Stimulated activated CD4-positive, alpha-beta T cell treated with anti-CD3 and anti-CD28 coated beads, Interleukin-15, amount 100 ng/mL, for 24 hours (primary cell): ENCODE measurements at regions not wholly inside any gene's neighbourhood (a gene's known extent, or its start where the extent isn't known, plus 50 kb on each side); places are given as distances from the start of the nearest gene placed in this dataset.

Experiments used
- DNase-seq: peaks from one replicate; pipeline ENCODE4 v3.0.0-alpha.2; 2020

DNA sequence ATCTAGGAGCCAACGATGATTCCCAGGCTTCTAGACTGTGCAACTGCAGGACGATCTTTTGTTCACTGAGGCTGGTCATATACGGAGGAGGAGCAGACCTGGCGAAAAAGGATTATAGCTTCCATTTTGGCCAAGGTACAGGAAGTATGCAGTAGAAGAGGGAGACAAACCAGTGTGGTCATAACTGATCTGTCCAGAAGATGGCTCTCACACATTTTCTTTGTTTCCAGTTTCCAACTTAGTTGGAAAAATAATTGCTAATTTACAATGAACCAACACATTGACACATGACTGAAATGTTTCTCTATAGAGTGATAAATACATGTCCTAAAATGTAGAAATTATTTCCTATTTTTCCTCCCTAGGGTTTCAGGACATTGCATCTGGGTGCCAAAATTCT is 364.1 kb upstream of the BTBD3 start:
- DNase-seq = no peak

DNA sequence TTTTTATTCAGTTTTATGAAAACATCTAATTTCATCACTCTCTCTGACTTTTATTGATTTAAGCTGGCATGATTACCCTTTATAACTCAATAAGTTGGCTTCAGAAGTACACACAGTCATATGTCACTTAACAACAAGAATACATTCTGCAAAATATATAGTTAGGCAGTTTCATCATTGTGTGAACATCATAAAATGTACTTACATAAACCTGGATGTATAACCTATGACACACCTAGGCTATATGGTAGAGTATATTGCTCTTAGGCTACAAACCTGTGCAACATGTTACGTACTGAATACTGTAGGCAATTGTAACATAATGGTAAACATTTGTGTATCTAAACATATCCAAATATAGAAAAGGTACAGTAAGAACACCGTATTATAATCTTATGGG is 362.2 kb upstream of the BTBD3 start:
- no peak for DNase-seq

DNA sequence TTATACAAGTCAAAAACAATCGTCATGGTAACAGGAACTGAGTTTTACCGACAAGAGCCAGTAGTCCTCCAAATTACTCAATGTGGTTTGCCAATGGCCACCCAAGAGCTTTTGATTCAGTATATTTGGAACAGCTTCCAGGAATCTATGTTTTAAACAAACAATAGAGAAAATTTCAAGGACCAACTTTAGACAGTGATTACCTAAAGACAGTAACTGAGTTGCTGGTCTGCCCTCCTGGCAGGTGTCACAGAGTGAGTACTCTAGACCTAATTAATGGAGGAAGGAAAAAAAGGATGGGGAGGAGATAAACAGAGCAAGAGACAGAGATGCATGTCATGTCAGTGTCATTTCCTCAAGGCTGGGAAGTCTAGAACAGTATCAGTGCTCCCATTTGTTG is 361.3 kb upstream of the BTBD3 start:
- no peak for DNase-seq

DNA sequence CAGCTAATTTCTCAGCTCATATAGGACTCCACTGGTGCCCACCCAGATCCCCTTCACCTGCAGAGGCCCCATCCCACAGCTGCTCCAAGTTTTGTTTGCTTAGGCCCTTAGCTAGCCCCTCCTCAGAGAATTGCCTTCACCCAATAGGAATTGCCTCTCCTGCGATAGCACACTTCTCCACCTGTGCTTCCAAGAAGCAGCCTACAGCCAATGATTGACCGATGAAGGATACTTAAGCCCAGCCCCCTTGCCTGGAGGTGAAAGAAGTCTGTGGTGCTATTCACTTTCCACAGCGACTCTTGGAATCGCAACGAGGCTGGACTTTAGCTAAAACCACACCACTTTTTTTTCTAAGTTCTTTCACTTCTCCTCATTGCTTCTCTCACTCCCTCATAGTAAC is 353.2 kb upstream of the BTBD3 start:
- no peak for DNase-seq

DNA sequence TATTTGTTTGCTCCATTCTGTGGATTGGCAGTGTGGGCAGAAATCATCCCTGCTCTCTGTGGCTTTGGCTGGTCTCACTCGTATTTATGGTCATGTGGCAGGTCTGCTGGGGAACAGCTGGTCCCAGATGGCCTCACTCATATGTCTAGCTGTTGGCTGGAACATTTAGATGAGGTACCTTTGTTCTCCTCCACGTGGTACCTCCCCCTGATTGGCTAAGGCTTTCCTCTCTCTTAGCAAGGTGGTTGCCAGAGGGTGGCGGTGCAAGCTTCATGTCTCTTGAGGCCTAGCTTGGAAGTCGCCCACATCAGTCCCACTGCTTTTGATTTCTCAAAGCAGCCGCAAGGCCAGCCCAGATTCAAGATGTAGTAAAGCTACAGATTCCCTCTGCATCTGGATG is 348.5 kb upstream of the BTBD3 start:
- no peak for DNase-seq

DNA sequence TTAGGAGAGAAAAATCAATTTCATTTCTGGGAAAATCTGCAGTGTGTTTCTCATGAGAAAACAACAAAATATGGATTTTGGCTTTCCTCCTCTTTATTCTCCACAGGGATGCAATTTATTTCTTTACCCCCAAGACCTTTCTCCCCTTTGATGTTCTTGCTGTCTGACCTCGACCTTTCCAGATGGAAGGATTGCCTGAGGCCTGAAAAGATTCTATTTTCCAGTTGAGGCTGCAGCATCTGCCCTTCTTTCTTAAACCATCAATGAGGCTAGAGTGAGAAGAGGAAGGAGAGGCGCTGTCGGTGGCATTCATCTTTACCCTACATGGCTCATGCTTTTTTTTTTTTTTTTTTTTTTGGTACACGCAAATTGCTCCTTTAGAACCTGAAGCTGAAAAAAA is 344.2 kb upstream of the BTBD3 start:
- no peak for DNase-seq

DNA sequence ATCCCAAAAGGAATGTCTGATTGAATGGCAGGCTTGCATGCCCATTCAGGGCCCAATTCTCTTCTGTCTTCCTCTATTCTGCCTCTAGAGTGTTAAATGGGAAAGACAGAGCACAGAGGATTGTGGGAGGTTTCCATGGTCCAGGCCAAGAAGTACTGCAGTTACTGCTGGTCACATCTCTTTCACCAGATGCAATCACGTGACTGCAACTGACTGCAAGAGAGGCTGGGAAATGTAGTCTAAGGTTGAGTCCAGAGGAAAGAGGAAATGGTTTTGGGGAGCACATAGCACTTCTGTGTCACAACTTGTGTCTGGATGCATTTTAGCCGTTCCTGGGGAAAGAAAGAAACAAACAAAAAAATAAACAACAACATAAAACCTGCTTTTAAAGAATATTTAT is 336.4 kb upstream of the BTBD3 start:
- no peak for DNase-seq

DNA sequence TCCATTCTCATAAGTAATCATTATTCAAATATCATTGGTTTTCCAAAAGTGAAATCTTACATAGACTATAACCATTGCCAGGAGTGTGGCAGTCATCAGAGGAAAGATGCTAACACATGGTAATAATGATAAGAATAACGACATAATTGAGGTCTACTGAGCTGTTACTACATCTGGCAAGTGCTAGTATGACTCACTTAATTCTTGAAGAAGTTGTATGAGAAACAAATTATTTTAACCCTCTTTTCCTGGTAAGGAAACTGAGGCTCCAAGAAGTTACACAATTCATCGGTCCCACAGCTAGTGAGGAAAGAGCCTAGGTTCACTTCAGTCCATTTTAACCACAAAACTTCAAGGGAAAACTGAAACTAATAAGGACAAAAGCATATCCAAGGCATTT is 335.6 kb upstream of the BTBD3 start:
- no peak for DNase-seq

DNA sequence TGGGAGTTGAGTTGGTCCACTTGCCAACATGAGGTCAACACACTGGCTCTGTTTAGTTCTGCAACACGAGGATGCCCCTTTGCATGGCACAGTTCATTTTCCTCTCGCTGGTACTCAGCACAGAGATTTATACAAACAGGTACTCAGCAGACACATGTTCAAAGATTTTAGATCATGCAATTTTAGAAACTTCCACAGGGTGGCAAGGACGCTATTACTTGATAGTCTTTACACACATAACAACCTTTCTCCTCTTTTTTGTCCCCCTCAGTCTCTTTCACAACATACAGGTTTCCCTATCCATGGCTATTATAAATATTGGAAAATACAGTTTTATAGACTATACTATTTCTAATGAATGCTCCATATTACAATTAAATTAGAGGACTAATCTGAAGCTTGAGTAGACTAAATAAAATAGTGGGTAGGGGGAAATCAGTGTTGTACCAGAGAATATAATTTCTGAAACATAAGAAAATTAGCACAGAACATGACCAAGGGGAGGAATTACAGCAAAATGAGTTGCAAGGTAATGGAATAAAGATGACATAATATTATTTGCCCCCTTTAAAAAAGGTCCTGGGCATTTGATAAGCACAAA is 331.8 kb upstream of the BTBD3 start:
- no peak for DNase-seq

DNA sequence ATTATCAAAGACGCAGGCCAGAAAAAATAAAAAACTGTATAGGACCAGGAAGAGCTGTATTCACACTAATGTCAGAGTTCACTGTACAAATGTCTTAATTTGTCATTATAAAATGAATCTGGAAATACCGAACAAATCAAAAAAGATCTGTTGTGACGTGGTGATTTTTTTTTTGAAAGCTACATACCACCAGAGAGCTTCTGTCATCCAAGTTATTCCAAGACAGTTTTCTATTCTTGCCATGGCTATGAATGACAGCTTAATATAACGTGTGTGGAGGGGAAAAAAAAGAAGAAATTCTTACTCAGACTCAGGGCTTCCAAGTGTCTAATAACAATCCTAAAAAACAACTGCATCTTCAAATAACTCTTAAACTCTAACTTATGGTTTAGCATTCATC is 328.8 kb upstream of the BTBD3 start:
- no peak for DNase-seq

DNA sequence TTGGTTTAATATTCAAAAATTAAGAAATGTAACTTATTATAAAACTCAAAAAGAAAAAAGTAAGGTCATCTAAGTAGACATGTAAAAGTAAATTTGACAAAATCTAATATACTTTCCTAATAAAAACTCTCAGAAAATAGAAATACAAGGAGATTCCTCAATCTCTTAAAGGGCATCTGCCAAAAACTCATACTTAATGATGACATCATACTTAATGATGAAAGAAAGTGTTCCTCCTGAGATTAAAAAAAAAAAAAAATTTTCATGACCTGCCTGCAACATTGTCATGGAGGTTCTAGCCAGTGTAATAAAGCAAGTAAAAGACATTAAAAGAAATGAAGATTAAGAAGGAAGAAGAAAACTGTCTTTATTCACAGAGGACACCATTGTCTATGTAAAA is 325.7 kb upstream of the BTBD3 start:
- no peak for DNase-seq

DNA sequence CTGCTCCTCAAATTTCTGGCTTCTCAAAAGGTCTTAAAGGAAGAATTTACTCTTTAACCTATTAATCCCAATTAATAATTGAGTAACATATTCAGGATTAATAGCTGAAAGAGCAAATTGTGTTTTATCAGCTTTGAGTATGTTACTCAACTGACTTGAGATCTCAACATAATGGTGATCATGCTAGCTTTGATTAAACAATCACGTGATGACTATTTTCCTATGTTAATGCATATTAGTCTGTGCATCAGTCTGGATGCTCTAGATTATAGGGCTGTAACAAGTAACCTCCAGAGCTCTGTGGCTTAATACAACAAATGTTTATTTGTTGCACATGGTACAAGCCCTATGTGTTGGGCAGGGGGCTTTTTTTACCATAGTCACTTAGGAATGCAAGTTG is 313.4 kb upstream of the BTBD3 start:
- DNase-seq = no peak

DNA sequence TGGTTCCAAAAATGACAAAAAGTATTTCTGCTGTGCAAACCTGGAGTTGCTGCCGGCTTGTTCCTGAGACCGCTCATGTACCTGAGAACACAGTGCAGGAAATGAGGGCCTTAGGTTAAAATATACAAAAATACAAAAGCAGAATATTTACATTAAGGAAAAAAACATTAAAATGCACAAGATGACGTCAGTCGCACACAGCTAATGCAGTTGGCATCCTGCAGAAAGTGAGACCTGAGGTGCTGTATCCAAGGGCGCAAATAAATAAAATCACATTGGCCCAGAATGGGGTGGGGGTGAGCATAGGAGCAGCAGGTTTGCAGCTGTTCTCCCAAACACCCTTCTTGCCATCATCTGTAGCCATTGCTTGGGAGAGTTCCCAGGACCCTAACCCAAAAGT is 310.6 kb upstream of the BTBD3 start:
- DNase-seq = no peak

DNA sequence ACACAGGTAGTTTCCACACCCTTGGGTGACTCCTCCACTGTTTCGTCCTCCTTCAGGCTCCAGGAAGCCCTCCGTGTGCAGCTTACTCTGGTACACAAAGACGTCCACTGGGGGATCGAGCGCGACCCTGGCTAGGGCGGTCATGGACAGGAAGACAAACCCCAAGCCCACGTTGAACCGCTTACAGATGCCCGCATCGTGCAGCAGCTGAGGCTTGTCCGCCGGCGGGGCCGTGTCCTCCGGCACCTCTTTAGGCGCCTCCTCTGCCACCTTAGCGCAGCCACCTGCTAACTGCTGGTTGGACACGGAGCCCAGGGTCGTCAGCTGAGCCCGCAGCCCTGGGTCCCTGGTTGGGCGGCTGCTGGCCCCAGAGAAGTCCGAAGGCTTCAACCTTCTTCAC is 309.0 kb upstream of the BTBD3 start:
- no peak for DNase-seq

DNA sequence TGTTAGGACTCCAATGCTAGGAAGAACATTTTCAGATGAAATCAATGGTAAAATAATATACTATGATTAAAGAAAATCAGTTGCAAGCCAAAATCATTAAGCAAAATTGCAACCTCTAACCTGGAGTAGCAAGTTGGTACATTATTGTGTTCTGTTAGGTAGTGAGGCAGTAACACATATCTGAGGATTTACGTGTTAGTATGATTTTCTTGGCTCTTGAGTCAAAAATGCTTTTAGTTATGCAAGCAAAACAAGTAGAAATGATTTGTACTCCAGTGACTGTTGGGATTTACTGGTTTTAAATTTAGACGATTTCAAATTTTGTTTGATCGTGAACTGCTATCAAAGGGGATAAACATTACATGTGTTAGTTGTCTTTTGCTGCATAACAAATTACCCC is 293.0 kb upstream of the BTBD3 start:
- DNase-seq = no peak

DNA sequence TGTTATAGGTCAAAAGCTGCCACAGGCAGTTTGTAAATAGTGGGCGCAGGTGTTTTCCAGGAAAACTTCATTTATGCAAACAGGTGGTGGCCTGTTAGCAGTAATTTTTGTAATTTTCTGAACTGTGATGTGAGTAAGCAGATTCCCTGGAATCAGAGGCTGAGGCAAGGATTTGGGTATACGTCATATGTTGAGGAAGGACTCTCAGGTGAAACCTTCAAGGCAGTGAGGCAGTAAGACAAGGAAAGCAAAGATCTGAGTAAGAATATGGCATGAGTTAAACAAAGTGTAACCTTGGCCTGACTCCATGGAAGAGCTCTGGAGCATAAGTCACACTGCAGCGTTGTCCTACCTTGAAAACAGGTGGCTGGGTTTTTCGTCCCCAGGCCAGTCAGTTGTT is 291.1 kb upstream of the BTBD3 start:
- no peak for DNase-seq

DNA sequence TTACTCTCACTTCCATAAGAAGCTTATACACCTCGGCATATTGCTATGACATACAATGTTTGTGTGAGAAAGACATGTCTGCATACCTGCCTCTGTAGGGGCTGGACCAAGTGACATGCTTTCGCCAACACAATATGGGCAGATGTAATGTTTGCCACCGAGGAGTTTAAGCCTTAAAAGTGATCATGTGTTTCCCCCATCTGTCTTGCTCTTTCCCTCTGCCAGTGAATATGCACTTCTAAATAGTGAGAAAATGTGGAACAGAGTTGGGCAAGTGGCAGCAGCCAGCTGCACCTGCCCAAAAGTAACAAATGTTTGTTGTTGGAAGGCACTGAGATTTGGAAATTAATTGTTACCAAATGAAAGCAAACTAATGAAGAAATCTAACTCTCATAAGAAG is 274.8 kb upstream of the BTBD3 start:
- DNase-seq = no peak

DNA sequence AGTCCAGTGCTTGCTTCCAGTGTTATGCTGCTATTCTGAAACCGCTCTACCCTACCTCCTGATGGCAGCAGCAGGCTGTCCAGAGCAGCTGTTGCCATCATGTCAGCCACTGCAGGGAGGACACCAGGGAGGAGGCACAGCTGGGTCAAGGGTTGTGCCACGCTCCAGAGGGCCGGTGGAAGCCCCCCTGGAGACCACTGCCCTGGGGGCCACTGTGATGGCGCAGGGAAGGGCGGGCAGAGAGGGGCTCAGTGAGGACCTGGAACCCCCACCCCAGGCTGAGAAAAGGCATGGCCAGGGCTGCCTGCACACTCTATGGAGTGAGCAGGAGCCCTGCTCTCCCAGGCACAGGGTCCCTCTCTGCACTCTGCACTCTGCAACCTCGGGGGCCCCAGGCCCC is 271.3 kb upstream of the BTBD3 start:
- no peak for DNase-seq

DNA sequence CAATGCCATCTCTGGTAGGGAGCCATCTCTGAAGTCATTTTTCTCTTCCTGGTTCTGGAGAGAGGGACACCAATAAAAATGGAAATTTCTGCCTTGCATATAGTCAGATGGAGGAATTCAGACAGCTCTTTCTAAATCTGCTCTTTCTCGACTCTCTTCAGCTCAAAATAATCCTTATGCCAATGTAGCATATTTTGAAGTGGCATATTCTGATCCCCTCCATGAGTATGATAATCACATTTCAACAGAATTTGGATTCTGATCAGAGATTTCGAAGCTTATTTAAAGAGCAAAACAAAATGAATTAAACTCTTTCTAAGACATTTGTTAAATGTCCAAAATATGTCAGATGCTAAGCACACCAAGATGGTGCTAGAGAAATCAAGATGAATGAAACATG is 267.1 kb upstream of the BTBD3 start:
- no peak for DNase-seq

DNA sequence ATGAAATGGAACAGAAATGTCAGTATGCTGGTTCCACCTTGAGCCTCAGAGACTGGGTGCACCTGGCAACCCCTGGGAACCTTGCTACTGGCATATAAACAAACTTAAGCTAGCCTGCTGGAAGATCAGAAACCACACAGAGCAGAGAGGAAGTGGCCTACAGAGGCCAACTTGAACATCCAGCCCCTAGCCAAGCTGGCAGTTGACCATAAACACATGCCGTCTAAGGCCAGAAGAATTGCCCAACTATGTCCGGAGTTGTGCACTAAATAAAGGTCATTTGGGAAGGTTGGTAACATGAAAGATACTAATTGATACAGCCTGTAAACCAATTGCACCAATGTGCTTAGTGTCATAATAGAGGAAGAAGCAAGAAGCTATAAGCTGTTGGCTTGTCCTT is 266.6 kb upstream of the BTBD3 start:
- DNase-seq = no peak

DNA sequence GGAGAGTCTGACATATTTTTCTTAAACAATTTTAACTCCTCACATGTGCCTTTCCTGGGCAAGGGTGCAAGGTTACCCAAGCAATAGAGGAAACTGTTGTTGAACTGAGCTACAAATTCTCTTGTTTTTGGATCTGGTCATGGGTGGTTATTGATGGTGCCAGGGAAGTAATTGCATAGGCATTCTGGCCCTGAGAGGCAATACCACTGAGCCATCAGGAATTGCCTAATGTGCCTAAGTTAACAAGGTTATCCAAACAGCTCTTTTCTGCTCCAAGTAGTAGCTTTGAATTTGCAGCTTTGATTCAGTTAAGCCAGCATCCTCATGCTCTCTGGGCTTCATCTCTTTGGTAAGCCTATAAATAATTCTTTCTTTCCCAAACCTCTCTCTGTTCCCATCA is 266.0 kb upstream of the BTBD3 start:
- no peak for DNase-seq

DNA sequence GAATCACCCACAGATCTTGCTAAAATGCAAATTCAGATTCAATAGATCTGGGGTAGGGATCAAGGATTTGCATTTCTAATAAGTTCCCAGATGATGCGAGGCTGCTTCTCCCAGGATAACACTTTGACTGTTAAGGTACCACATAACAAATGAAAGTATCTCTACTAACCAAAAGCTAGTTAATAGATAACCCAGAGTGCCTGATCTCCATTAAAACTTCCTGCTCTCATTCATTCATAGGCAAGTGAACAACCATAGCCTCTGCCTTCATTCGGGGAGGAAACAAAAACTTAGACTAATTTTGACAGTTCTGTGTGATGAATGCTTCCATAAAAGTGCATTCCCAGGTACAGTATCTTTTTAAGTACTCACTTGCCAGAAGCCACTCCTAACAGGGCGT is 265.6 kb upstream of the BTBD3 start:
- no peak for DNase-seq

DNA sequence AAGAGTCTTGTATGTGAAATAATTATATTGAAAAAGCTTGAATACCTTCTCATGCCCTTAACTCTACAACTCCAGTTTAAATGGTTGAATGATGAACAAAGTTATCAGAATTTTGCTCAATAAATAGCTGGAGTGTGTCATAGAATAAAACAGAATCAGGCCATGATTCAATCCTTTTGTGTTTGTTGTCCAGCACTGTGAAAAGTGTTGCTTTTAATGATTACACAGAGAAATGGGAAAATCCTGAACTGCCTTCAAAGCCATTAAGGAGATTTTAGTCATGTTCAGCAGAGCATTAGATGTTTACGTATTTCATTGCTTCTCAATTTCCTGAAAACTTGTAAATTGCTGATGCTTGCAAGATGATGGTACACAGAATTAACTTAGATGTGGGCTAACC is 262.9 kb upstream of the BTBD3 start:
- DNase-seq = no peak

DNA sequence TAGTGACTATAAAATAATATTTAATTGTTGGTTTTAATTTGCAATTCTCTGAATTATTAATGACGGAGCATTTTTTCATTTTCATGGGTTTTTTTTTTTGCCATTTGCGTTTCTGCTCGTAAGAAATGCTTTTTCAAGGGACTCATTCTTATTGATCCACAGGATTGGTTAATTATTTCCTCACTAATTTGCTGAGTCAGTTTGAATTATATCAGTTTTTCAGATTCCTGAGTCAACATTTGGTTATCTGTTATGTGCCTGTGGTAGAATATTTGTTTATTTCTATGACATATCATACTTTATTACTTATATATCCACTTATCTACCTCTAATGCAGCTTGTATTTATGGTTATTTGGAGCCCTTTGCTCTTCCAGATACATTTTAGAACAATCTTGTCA is 257.0 kb upstream of the BTBD3 start:
- DNase-seq = no peak

DNA sequence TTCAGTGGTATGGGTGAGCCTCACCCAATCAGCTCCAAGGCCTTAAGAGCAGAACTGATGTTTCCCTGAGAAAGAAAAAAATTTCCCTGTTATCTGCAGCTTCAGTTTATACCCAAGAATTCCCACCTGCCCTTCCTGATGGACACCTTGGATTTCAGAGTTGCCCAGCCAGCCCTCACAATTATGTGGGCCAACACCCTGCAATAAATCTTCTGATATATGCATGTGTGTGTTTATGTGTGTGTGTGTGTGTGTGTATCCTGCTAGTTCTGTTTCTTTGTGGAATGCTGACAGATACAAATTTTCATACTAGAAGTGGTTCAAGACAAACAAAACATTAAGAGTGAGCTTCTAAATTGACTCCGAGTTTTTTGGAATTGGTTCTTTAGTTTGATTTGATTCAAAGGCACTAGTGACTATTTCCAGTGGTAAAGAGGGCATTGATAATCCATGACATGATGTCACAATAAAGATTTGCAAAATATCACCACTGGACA is 246.6 kb upstream of the BTBD3 start:
- DNase-seq = no peak

DNA sequence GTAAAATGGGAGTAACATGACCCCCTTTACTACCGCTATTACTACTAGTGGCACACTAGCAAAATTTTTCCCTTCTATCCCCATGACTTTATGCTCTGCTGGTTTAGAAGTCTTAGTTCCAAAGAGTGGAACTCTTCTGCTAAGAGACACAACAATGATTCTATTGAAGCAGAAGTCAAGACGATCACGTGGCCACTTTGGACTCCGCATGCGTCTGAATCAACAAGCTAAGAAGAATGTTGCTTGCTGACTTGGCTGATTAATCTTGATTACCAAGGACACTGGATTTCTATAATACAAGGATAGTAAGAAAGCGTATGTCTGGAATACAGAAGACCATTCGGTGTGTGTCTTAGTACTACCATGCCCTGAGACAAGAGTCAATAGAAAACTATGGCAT is 244.7 kb upstream of the BTBD3 start:
- DNase-seq = no peak
